K562 (cell line): ENCODE measurements at regions not wholly inside any gene's neighbourhood (a gene's known extent, or its start where the extent isn't known, plus 50 kb on each side); places are given as distances from the start of the nearest gene placed in this dataset.

ENCODE experiments used
- ATAC-seq: fragments of 200-7000 bp; cut with Tn5 transposase; 3 replicates; pipeline ENCODE4 v1.9.1; 2020; ENCODE audit warnings: moderate library complexity
- BruUV-seq: library from RNA; stranded (reverse); fragments of 400-500 nt; replicated peaks from 2 replicates; lab custom pipeline; 2021; lab: Mats Ljungman, UMichigan
- CTCF ChIA-PET: fragments of 300-600 bp; formaldehyde crosslinking; extraction: SDS; loops from one replicate; lab custom pipeline; 2021; ENCODE audit warnings: low intra/inter-chr PET ratio; lab: Yijun Ruan, JAX
- POLR2A ChIA-PET: fragments of 300-600, 350-650 bp; sonication (Branson Sonifier 250); formaldehyde crosslinking; extraction: SDS; loops from one replicate; lab custom pipeline; 2021; ENCODE audit warnings: antibody characterized with exemption, inconsistent platforms; lab: Yijun Ruan, JAX
- DNase-seq, 4 experiments: peaks; one replicate each; pipeline versions ENCODE4 v3.0.0 to v3.0.0-alpha.2; 2011 to 2018; ENCODE audit warnings: low spot score in 3 of 4, mixed read lengths in 3 of 4; ENCODE audit errors: extremely low read depth in 1 of 4
- FAIRE-seq: peaks from 2 replicates; lab custom pipeline; 2011; peaks lifted over from hg19 to GRCh38; lab: Jason Lieb, UNC
- H2AFZ ChIP-seq: 2 replicates; pipeline ENCODE4 v1.6.0; 2011; ENCODE audit warnings: low read depth, low read length, control low read depth, inconsistent platforms
- H3K27ac ChIP-seq: fragments of 200-600 bp; 3 replicates; pipeline ENCODE4 v1.8.0; 2011; ENCODE audit warnings: low read depth, mild to moderate bottlenecking, control low read depth, inconsistent platforms, low read length, moderate library complexity, mixed read lengths; ENCODE audit errors: extremely low read depth
- H3K27me3 ChIP-seq, 2 experiments: fragments of 300-600 bp in 1 of 2; 2 replicates in 1 of 2; 3 replicates in 1 of 2; pipeline versions ENCODE4 v1.6.0 to v1.8.0; 2011; ENCODE audit warnings: inconsistent platforms in 2 of 2, low read length in 2 of 2, mild to moderate bottlenecking in 1 of 2, mixed read lengths in 1 of 2, moderate library complexity in 1 of 2; ENCODE audit not compliant: control insufficient read depth in 2 of 2, insufficient read depth in 2 of 2
- H3K36me3 ChIP-seq: fragments of 300-600 bp; 3 replicates; pipeline ENCODE4 v1.8.0; 2011; ENCODE audit warnings: mild to moderate bottlenecking, low read length, inconsistent platforms; ENCODE audit not compliant: control insufficient read depth, insufficient read depth
- H3K4me1 ChIP-seq, 2 experiments: fragments of 200-600 bp in 1 of 2; replicated peaks in 1 of 2; 2 replicates in 1 of 2; 3 replicates in 1 of 2; pipeline versions ENCODE4 v1.5.1 to v1.8.0; 2011; ENCODE audit warnings: inconsistent platforms in 2 of 2, low read length in 2 of 2, mild to moderate bottlenecking in 1 of 2, mixed read lengths in 1 of 2, moderate library complexity in 1 of 2; ENCODE audit not compliant: control insufficient read depth in 2 of 2, insufficient read depth in 2 of 2
- H3K4me2 ChIP-seq: 2 replicates; pipeline ENCODE4 v1.6.1; 2011; ENCODE audit warnings: low read length, control low read depth, inconsistent platforms, mixed read lengths; ENCODE audit not compliant: insufficient read depth
- H3K4me3 ChIP-seq: fragments of 200-600 bp; sonication (generic), shearing (Covaris generic); 2 replicates; pipeline ENCODE4 v1.5.1; 2016; ENCODE audit warnings: control low read depth, inconsistent platforms
- H3K79me2 ChIP-seq: fragments of 200-600 bp; 3 replicates; pipeline ENCODE4 v1.8.0; 2011; ENCODE audit warnings: low read length, inconsistent platforms; ENCODE audit not compliant: control insufficient read depth, insufficient read depth
- H3K9ac ChIP-seq, 2 experiments: 2 replicates each; pipeline versions ENCODE4 v1.6.0 to v1.6.1; 2011; ENCODE audit warnings: low read depth in 2 of 2, low read length in 2 of 2, control low read depth in 1 of 2, inconsistent platforms in 1 of 2, mild to moderate bottlenecking in 1 of 2, mixed read lengths in 1 of 2; ENCODE audit not compliant: insufficient read depth in 1 of 2
- H3K9me1 ChIP-seq: one replicate; pipeline ENCODE4 v1.6.0; 2011; ENCODE audit warnings: inconsistent platforms, mild to moderate bottlenecking, low read length, moderate library complexity; ENCODE audit not compliant: control insufficient read depth, insufficient read depth
- H3K9me3 ChIP-seq: replicated peaks from 2 replicates; pipeline ENCODE4 v1.5.1; 2011; ENCODE audit warnings: low read depth, low read length, inconsistent platforms; ENCODE audit not compliant: control insufficient read depth, insufficient read depth
- H4K20me1 ChIP-seq: replicated peaks from 2 replicates; pipeline ENCODE4 v1.6.1; 2011; ENCODE audit warnings: low read length, inconsistent platforms, mixed read lengths; ENCODE audit not compliant: control insufficient read depth, insufficient read depth
- CHD1 ChIP-seq: fragments of 200-600 bp; sonication (generic); IDR thresholded peaks from one replicate; pipeline ENCODE4 v1.6.1; 2012; ENCODE audit warnings: mild to moderate bottlenecking, moderate library complexity, low read length, inconsistent platforms
- KHSRP ChIP-seq: fragments of 450-650 bp; IDR thresholded peaks from 2 replicates; pipeline ENCODE4 v1.6.1; 2017
- NBN ChIP-seq: fragments of 450-650 bp; IDR thresholded peaks from 2 replicates; pipeline ENCODE4 v1.6.1; 2016; ENCODE audit warnings: low read depth, mild to moderate bottlenecking
- NR2C1 ChIP-seq, 2 experiments: fragments of 450-650 bp; IDR thresholded peaks; 2 replicates each; pipeline ENCODE4 v1.6.1; 2017; ENCODE audit warnings: mild to moderate bottlenecking in 2 of 2, antibody characterized with exemption in 1 of 2, inconsistent platforms in 1 of 2, missing compliant biosample characterization in 1 of 2, missing genetic modification characterization in 1 of 2
- PHB2 ChIP-seq: fragments of 450-650 bp; IDR thresholded peaks from 2 replicates; pipeline ENCODE4 v1.6.1; 2017; ENCODE audit warnings: low read depth
- POLR2H ChIP-seq: IDR thresholded peaks from 2 replicates; pipeline ENCODE4 v1.6.1; 2016; ENCODE audit warnings: missing genetic modification characterization, low read depth, mild to moderate bottlenecking, control low read depth, missing compliant biosample characterization, moderate library complexity
- RFX1 ChIP-seq: fragments of 450-650 bp; IDR thresholded peaks from 2 replicates; pipeline ENCODE4 v1.6.1; 2016; ENCODE audit warnings: mild to moderate bottlenecking, moderate library complexity
- SMAD2 ChIP-seq: fragments of 150-350 bp; IDR thresholded peaks from 2 replicates; pipeline ENCODE4 v1.6.1; 2014; ENCODE audit warnings: low read depth, mild to moderate bottlenecking, low read length
- SOX6 ChIP-seq: fragments of 450-650 bp; IDR thresholded peaks from 2 replicates; pipeline ENCODE4 v1.6.1; 2014; ENCODE audit warnings: mild to moderate bottlenecking
- SPI1 ChIP-seq: IDR thresholded peaks from 2 replicates; pipeline ENCODE4 v1.6.1; 2011; ENCODE audit warnings: low read depth, low read length, control low read depth, borderline replicate concordance
- ZC3H11A ChIP-seq: IDR thresholded peaks from 2 replicates; pipeline ENCODE4 v1.6.1; 2012; ENCODE audit warnings: low read depth, low read length, improper control_type of control experiment
- ZNF143 ChIP-seq: sonication (generic); formaldehyde crosslinking; IDR thresholded peaks from 2 replicates; pipeline ENCODE4 v1.9.0; 2022; ENCODE audit warnings: mild to moderate bottlenecking, missing genetic modification reagents
- ZNF384 ChIP-seq: IDR thresholded peaks from 2 replicates; pipeline ENCODE4 v1.6.1; 2012; ENCODE audit warnings: low read depth, low read length, improper control_type of control experiment
- WGBS: fragments of 100-300 bp; shearing (Covaris generic); methylation state at CpG from one replicate; pipeline ENCODE4 v1.1.6; 2016; ENCODE audit warnings: low coverage, mixed read lengths; ENCODE audit not compliant: insufficient coverage; ENCODE audit errors: missing lambda C conversion rate; 5-methylcytosine and 5-hydroxymethylcytosine counted together
- in situ Hi-C: fragments of 300-500 bp; cut with MboI; formaldehyde crosslinking; loops from 4 replicates; pipeline ENCODE4 v1.15.0; 2018; ENCODE audit warnings: inconsistent platforms, mixed read lengths
- intact Hi-C: fragments of 100-400 bp; cut with micrococcal nuclease; formaldehyde crosslinking; loops from 2 replicates; pipeline ENCODE4 v1.14.2; 2022
- TF ChIP-seq, protein P1 (sequence below): fragments of 450-650 bp; IDR thresholded peaks from 2 replicates; pipeline ENCODE4 v1.6.1; 2017; ENCODE audit warnings: antibody characterized with exemption, mild to moderate bottlenecking
- TF ChIP-seq, protein P2 (sequence below): fragments of 450-650 bp; formaldehyde crosslinking; conservative IDR thresholded peaks from 2 replicates; pipeline ENCODE4 v1.4.0; 2022; ENCODE audit warnings: mild to moderate bottlenecking, missing genetic modification characterization
- TF ChIP-seq, protein P3 (sequence below): fragments of 250-450 bp; sonication (Bioruptor Pico); IDR thresholded peaks from 2 replicates; pipeline ENCODE4 v1.8.0; 2022; ENCODE audit warnings: moderate library complexity, mild to moderate bottlenecking, inconsistent platforms

DNA sequence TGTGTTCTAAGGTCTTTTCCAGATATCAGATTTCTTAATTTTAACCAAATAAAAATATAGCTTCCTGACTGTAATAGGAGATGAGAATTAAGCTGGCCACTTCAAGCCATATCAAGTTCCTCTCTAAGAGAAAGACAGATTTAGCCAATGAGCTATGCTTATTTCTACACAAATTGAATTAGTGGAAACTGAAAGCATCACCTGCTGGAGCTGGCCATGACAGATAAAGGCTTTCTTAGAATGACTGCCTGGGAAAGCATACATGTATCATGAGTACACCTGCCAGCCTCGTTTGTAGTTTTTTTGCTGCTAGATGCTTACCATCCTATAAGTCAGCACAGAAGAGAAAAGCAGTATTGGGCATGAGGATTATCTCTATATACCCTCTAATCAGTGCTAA lies 53.5 kb upstream of the DBX1 start:
- ChIA-PET POLR2A (interaction anchor here (0.6 kb wide), 2 partner anchors 8 to 292 kb away, joined by 3 to 4 read pairs; no protein-coding TSS in a partner anchor), CTCF (no interaction called here)
- Histone ChIP-seq H3K4me1 (no peaks in the 10 kb centered on the region), H3K4me2 (no peak overlapping the region), H4K20me1 (no peaks in the 10 kb centered on the region), H3K27me3 (peaks cover 5 to 7% of the 10 kb centered on the region in 2 experiments), H3K9me3 (no peaks in the 10 kb centered on the region), H3K79me2 (no peaks in the 10 kb centered on the region), H2AFZ (no peak overlapping the region), H3K27ac (no peak overlapping the region), H3K36me3 (no peaks in the 10 kb centered on the region), H3K9me1 (no peaks in the 10 kb centered on the region), H3K9ac (no peak overlapping the region), H3K4me3 (no peak overlapping the region)
- intact Hi-C loops (no loop called here), in situ Hi-C loops (no loop called here)
- TF ChIP-seq SOX6 (no peak), POLR2H (tag) (no peak), SPI1 (no peak), RFX1 (no peak), PHB2 (no peak), SMAD2 (no peak), NR2C1 (IDR thresholded peaks at IDR 0.05) (no peak), NR2C1 (tag; IDR thresholded peaks at IDR 0.05) (no peak), KHSRP (no peak), NBN (no peak), ZC3H11A (no peak), ZNF384 (no peak), ZNF143 (no peak), CHD1 (no peak)
- TF ChIP-seq, protein P1, sequence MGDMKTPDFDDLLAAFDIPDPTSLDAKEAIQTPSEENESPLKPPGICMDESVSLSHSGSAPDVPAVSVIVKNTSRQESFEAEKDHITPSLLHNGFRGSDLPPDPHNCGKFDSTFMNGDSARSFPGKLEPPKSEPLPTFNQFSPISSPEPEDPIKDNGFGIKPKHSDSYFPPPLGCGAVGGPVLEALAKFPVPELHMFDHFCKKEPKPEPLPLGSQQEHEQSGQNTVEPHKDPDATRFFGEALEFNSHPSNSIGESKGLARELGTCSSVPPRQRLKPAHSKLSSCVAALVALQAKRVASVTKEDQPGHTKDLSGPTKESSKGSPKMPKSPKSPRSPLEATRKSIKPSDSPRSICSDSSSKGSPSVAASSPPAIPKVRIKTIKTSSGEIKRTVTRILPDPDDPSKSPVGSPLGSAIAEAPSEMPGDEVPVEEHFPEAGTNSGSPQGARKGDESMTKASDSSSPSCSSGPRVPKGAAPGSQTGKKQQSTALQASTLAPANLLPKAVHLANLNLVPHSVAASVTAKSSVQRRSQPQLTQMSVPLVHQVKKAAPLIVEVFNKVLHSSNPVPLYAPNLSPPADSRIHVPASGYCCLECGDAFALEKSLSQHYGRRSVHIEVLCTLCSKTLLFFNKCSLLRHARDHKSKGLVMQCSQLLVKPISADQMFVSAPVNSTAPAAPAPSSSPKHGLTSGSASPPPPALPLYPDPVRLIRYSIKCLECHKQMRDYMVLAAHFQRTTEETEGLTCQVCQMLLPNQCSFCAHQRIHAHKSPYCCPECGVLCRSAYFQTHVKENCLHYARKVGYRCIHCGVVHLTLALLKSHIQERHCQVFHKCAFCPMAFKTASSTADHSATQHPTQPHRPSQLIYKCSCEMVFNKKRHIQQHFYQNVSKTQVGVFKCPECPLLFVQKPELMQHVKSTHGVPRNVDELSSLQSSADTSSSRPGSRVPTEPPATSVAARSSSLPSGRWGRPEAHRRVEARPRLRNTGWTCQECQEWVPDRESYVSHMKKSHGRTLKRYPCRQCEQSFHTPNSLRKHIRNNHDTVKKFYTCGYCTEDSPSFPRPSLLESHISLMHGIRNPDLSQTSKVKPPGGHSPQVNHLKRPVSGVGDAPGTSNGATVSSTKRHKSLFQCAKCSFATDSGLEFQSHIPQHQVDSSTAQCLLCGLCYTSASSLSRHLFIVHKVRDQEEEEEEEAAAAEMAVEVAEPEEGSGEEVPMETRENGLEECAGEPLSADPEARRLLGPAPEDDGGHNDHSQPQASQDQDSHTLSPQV = no peak
- TF ChIP-seq, protein P2, sequence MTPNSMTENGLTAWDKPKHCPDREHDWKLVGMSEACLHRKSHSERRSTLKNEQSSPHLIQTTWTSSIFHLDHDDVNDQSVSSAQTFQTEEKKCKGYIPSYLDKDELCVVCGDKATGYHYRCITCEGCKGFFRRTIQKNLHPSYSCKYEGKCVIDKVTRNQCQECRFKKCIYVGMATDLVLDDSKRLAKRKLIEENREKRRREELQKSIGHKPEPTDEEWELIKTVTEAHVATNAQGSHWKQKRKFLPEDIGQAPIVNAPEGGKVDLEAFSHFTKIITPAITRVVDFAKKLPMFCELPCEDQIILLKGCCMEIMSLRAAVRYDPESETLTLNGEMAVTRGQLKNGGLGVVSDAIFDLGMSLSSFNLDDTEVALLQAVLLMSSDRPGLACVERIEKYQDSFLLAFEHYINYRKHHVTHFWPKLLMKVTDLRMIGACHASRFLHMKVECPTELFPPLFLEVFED (CRISPR knock-in tag) = no peak
- TF ChIP-seq, protein P3, sequence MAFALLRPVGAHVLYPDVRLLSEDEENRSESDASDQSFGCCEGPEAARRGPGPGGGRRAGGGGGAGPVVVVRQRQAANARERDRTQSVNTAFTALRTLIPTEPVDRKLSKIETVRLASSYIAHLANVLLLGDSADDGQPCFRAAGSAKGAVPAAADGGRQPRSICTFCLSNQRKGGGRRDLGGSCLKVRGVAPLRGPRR (CRISPR knock-in tag) = no peak
- no TSS peak for BruUV-seq
- DNase-seq (no peak), ATAC-seq (no peak), FAIRE-seq (no peak)
- 0% methylated on average over 1 of the region's 1 CpG for WGBS
